Skeletal muscle satellite cell (primary cell): ENCODE measurements at regions not wholly inside any gene's neighbourhood (a gene's known extent, or its start where the extent isn't known, plus 50 kb on each side); places are given as distances from the start of the nearest gene placed in this dataset.
"Not testable (repeated sequence)": the region's sequence is repeated elsewhere in the genome, so short reads cannot be mapped to it uniquely, and the experiment has no call there.

Experiments used
- H3K27me3 ChIP-seq: 2 replicates; pipeline ENCODE4 v1.7.0; 2013; ENCODE audit warnings: low read length; ENCODE audit not compliant: control insufficient read depth, insufficient read depth
- H3K36me3 ChIP-seq: 2 replicates; pipeline ENCODE4 v1.7.0; 2013; ENCODE audit warnings: mild to moderate bottlenecking, control low read depth, low read length; ENCODE audit not compliant: insufficient read depth
- H3K4me1 ChIP-seq: 2 replicates; pipeline ENCODE4 v1.7.0; 2013; ENCODE audit warnings: low read length; ENCODE audit not compliant: control insufficient read depth, insufficient read depth
- H3K4me2 ChIP-seq: 2 replicates; pipeline ENCODE4 v1.7.0; 2013; ENCODE audit warnings: mild to moderate bottlenecking, low read length
- H3K4me3 ChIP-seq: 2 replicates; pipeline ENCODE4 v1.7.0; 2013; ENCODE audit warnings: low read length
- H3K9ac ChIP-seq: 2 replicates; pipeline ENCODE4 v1.7.0; 2013; ENCODE audit warnings: mild to moderate bottlenecking, low read depth, low read length, moderate library complexity
- H3K9me3 ChIP-seq: replicated peaks from 2 replicates; pipeline ENCODE4 v1.7.0; 2013; ENCODE audit warnings: mild to moderate bottlenecking, control low read depth, low read length

DNA sequence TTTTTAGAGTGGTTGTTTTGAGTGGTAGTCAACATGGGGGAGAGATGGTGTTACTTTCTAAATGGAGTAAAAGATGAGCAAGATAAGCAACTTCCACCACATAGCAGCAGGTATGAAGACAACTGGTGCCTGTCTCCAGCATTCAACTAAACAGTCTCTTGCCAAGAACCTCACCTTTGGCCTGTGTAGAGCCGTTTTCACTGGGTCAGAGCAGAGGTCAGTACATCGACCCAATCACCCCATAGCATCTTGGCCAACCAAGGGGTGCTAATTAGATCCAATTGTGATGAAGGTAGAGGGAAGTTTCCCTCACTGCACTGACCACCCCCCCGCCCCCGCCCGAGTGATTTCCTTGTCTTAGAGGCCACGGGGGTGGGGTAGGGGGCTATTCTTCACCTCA lies 188.2 kb downstream of the BLID start:
- no peak overlapping the region for H3K4me2 ChIP-seq
- H3K4me1 ChIP-seq = peaks cover 27% of the 10 kb centered on the region
- no peaks in the 10 kb centered on the region for H3K27me3 ChIP-seq
- H3K36me3 ChIP-seq = no peaks in the 10 kb centered on the region
- no peak overlapping the region for H3K4me3 ChIP-seq
- no peaks in the 10 kb centered on the region for H3K9me3 ChIP-seq
- no peak overlapping the region for H3K9ac ChIP-seq

DNA sequence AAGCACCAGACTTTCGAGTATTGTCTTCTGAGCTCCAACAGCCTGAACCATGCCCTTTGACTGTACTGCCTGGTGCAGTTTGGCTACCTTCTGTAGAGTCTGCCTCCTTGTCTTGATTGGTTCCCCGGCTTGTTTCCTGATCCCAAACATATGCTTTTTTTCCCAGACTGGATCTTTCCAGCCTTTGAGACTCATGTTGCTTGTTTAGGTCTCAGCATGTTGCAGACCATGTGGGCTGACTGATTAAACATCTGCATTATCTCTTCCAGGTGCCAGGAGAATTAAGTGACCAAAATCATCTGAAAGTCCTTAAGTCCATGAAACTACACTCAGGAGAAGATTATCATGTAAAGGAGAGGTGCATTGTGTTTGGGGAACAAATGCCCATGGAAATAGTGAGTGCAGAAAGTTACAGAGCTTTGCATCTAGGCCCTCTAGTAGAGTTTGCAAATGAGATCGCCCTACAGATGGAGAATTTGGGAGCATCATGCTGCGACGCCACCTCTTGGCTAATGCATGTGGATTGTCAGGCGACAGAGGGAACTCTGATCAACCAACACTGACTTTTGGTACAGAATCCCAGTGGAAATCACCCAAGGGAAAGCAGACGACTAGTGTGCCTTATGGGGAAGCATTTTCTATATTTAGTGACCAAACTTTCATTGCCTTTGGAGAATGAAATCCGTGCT lies 188.8 kb downstream of the BLID start:
- H3K9me3 ChIP-seq = no peaks in the 10 kb centered on the region
- H3K4me2 ChIP-seq = no peak overlapping the region
- H3K4me1 ChIP-seq = peaks cover 26% of the 10 kb centered on the region
- H3K4me3 ChIP-seq = no peak overlapping the region
- H3K27me3 ChIP-seq = no peaks in the 10 kb centered on the region
- no peaks in the 10 kb centered on the region for H3K36me3 ChIP-seq
- H3K9ac ChIP-seq = no peak overlapping the region

DNA sequence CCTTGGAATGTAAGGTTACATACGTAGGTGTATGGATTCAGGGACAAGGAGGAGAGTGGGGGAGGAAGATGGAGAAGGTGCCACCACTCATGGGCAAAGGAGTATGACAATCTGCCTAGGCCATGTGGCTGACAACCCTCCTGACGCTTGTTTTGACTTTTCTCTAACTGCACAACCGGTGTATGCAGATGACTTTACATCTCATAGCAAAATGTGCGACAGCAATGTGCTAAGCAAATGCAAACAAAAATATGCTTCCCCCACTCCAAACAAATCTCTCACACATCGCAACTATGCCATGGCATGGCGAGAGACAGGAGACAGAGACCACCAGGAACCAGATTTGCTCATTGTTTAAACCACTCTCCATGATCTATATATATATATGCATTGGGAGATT lies 191.8 kb downstream of the BLID start:
- Histone ChIP-seq H3K9ac (no peak overlapping the region), H3K4me3 (no peak overlapping the region), H3K36me3 (no peaks in the 10 kb centered on the region), H3K4me2 (no peak overlapping the region), H3K27me3 (no peaks in the 10 kb centered on the region), H3K9me3 (no peaks in the 10 kb centered on the region), H3K4me1 (peaks cover 5% of the 10 kb centered on the region)

DNA sequence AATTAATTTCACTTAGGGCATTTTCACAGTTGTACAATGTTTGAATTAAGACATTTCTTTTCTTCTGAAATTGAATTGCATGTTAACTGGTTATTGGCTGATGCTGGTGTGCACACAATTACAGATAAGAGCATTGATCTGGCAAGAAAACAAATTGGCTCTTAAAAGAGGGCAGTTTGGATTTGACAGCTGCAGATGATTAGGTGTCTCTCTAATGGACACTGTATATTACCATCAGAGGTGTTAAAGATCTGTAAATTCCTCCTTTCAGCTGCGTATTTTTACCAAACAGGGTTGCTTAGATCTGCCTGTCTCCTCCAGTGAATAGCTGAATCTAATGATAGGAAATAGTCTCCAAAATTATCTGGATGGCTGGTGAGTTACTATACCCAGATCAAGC lies 198.5 kb downstream of the BLID start:
- no peaks in the 10 kb centered on the region for H3K36me3 ChIP-seq
- H3K9ac ChIP-seq = no peak overlapping the region
- H3K4me3 ChIP-seq = no peak overlapping the region
- H3K4me1 ChIP-seq = no peaks in the 10 kb centered on the region
- H3K4me2 ChIP-seq = no peak overlapping the region
- no peaks in the 10 kb centered on the region for H3K27me3 ChIP-seq
- no peaks in the 10 kb centered on the region for H3K9me3 ChIP-seq

DNA sequence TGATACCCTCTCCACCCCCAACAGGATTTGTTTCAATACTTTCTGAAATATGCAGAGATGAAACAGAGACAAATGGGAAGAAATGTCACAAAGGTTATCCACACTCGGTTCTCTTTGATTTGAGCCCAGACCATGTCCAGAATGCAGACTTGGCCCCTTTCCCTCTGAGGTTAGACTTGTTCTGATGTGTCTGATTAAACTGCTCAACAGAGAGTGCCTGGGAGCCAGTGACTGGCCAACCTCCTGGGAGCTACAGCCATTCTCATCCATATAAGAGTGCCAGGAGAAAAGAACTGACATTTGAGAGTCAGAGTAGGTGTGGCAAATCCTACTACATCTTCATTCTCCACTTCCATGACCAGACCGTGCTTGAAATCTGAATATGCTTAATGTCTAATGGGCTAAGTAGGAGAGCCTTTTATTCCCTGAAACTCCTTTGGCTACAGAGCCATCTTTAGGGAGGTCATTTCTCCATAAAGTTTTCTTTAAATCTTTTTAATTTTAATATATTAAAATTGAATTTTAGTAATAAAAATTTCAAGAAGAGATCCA lies 201.4 kb downstream of the BLID start:
- Histone ChIP-seq H3K9ac (no peak overlapping the region), H3K9me3 (no peaks in the 10 kb centered on the region), H3K4me2 (no peak overlapping the region), H3K27me3 (no peaks in the 10 kb centered on the region), H3K4me3 (no peak overlapping the region), H3K4me1 (no peaks in the 10 kb centered on the region), H3K36me3 (no peaks in the 10 kb centered on the region)

DNA sequence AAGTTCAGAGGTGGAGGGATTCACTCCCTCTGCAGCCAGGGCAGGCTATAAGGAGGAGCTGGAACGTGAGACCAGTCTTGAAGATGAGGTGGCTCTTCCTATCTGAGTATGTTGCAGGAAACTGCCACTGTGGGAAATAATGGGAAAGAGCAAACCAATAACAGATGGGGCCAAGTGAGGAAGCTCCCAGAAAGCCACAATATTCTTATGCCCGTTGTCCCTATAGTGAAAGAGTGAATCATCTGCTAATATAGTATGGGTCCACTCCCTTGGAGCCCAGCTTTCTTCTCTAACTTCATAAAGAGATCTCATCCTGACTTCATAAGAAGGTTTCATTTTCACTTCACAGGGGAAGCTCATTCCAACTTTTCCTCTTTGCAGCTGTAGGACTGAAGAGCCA lies 206.4 kb downstream of the BLID start:
- H3K9me3 ChIP-seq = no peaks in the 10 kb centered on the region
- H3K27me3 ChIP-seq = no peaks in the 10 kb centered on the region
- no peaks in the 10 kb centered on the region for H3K36me3 ChIP-seq
- no peaks in the 10 kb centered on the region for H3K4me1 ChIP-seq
- no peak overlapping the region for H3K4me2 ChIP-seq
- H3K4me3 ChIP-seq = no peak overlapping the region
- H3K9ac ChIP-seq = no peak overlapping the region

DNA sequence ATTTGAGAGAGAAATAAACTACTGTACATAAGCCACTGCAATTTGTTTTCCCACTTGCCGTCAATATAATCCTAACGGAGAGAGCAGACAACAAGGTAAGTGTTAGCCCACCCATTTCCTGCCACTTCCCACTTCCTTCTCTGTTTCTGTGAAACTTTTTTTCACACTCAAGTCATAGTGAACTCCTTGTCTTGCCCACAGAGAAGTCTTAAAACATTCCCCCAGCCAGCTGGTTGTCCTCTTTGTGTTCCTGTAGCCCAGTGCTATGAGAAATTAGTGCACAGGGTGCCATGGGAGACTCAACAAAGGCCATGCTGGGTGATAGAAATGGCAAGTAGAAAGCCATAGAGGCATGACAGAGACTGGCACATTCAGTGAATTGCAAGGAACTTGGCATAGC lies 208.6 kb downstream of the BLID start:
- Histone ChIP-seq H3K36me3 (no peaks in the 10 kb centered on the region), H3K4me2 (no peak overlapping the region), H3K4me1 (no peaks in the 10 kb centered on the region), H3K4me3 (no peak overlapping the region), H3K9me3 (no peaks in the 10 kb centered on the region), H3K9ac (no peak overlapping the region), H3K27me3 (no peaks in the 10 kb centered on the region)

DNA sequence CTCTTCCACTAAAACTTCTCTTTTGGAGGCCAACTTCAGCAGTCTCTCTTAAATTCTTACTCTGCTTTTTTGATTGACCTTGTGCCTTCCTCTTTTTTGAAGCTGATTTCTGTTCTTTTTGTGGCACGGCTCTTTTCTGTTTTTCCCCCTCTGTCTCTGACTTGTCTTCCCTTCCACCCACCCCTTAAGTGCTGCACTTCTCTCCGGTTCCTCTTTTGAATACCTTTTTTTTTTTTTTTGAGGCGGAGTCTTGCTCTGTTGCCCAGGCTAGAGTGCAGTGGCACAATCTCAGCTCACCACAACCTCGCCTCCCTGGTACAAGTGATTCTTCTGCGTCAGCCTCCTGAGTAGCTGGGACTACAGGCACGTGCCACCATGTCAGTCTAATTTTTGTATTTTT lies 211.9 kb downstream of the BLID start:
- H3K27me3 ChIP-seq = no peaks in the 10 kb centered on the region
- no peak overlapping the region for H3K9ac ChIP-seq
- no peak overlapping the region for H3K4me2 ChIP-seq
- no peaks in the 10 kb centered on the region for H3K36me3 ChIP-seq
- no peaks in the 10 kb centered on the region for H3K4me1 ChIP-seq
- H3K4me3 ChIP-seq = no peak overlapping the region
- no peaks in the 10 kb centered on the region for H3K9me3 ChIP-seq

DNA sequence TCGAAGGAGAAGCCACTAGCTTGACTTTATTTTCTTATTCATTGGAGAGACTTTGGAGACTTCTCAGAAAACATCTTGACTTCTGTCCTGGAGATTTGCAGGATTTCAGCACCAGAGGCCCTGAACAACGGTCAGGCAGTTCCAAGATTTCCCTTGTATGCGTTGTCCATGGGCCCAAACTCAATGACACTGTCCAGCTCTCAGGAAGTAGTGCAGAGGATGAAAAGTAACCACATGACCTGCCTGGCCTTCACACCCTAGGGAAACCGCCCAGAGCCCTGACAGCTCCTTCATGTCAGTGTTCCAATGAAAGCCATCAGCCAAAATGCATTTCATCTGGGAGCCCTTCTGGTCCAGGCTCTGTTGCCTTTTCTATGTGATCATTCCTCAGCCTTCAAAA lies 214.1 kb downstream of the BLID start:
- Histone ChIP-seq H3K27me3 (no peaks in the 10 kb centered on the region), H3K9me3 (no peaks in the 10 kb centered on the region), H3K36me3 (no peaks in the 10 kb centered on the region), H3K4me2 (no peak overlapping the region), H3K9ac (no peak overlapping the region), H3K4me1 (no peaks in the 10 kb centered on the region), H3K4me3 (no peak overlapping the region)

DNA sequence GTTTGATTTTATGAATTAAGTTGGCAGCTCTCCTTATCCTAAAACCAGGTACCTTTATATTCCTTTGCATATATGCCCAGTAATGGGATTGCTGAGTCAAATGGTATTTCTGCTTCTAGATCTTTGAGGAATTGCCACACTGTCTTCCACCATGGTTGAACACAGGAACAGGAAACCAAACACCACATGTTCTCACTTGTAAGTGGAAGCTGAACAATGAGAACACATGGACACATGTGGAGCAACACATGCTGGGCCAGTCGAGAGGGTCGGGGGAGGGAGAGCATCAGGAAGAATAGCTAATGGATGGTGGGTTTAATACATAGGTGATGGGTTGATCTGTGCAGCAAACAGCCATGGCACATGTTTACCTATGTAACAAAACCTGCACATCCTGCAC lies 214.6 kb downstream of the BLID start:
- H3K4me2 ChIP-seq, H3K4me3 ChIP-seq, H3K9ac ChIP-seq, H3K4me1 ChIP-seq, H3K27me3 ChIP-seq, H3K36me3 ChIP-seq, H3K9me3 ChIP-seq: not testable (repeated sequence)

DNA sequence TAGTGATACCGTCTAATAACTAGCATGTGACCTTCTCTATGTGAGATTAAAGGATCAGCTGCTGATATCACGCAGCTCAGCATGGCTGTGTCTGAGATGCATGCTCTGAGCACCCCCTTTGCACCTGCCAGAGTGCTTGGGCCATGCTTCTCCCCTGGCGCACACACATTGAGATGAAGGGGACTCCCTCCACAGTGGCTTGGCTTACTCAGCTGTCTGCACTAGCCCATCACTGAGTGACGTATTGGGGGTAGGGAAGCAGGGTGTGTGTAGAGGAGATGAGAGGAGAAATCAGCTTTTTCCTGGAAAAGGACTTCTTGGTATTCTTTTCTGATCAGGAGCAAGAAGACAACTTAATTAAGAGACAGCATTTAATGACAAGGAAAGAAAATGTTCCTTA lies 216.5 kb downstream of the BLID start:
- H3K27me3 ChIP-seq = no peaks in the 10 kb centered on the region
- H3K9ac ChIP-seq = no peak overlapping the region
- no peaks in the 10 kb centered on the region for H3K9me3 ChIP-seq
- peaks cover 21% of the 10 kb centered on the region for H3K4me1 ChIP-seq
- H3K4me3 ChIP-seq = no peak overlapping the region
- H3K4me2 ChIP-seq = no peak overlapping the region
- H3K36me3 ChIP-seq = no peaks in the 10 kb centered on the region

DNA sequence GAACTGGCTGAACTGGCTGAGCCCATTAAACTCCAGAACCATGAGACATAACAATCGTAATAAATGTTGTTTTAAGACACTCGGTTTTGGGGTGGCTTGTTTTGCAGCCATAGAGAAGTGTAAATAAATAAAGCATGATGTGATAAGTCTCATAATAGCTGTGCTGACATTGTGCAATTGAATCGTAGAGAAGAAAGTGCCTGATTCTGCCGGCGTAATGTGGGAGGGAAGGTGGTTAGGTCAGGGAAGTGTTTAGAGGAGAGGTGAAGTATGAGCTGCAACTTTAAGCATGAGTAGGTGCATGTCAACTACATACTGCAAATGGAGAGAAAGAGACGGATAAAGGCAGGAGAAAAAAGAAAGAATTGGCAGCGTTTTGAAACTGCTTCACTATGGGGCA lies 217.1 kb downstream of the BLID start:
- Histone ChIP-seq H3K36me3 (no peaks in the 10 kb centered on the region), H3K27me3 (no peaks in the 10 kb centered on the region), H3K4me1 (peaks cover 24% of the 10 kb centered on the region), H3K4me2 (no peak overlapping the region), H3K4me3 (no peak overlapping the region), H3K9ac (no peak overlapping the region), H3K9me3 (no peaks in the 10 kb centered on the region)
